Mammary epithelial cell (primary cell): ENCODE measurements at regions not wholly inside any gene's neighbourhood (a gene's known extent, or its start where the extent isn't known, plus 50 kb on each side); places are given as distances from the start of the nearest gene placed in this dataset.

ENCODE experiments used
- EZH2 ChIP-seq: IDR thresholded peaks from 2 replicates; pipeline ENCODE4 v1.6.1; 2012; ENCODE audit warnings: low read length, inconsistent platforms, borderline replicate concordance
- TF ChIP-seq, protein P1 (sequence below), 2 donors: IDR thresholded peaks in 1 of 2; conservative IDR thresholded peaks in 1 of 2; 2 replicates each; pipeline ENCODE4 v1.5.1; 2011 to 2012; ENCODE audit warnings: inconsistent platforms in 2 of 2, low read length in 2 of 2, mild to moderate bottlenecking in 2 of 2, control low read depth in 1 of 2, low read depth in 1 of 2; ENCODE audit not compliant: insufficient read depth in 1 of 2; ENCODE audit errors: extremely low read depth in 1 of 2

DNA sequence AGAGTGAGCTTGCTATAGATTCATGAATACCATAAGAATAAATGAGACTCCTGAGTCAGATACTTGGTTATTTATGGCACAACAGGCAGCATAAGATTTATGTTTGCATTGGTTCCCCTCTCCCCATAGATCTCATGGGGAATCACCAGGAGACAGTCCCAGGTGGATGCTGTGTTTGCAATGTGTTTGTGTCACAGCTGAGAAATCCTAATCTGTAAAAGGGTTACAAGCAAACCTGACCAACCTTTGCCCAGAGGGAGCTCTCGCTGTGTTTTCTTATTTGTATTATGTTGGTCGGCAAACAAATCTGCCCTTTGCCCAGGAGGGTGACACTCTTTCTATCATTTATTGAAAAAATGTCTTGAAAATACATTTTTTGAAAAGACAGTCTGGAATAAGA lies 236.2 kb downstream of the ZPLD1 start:
- TF ChIP-seq EZH2, result no peak
- TF ChIP-seq, protein P1, sequence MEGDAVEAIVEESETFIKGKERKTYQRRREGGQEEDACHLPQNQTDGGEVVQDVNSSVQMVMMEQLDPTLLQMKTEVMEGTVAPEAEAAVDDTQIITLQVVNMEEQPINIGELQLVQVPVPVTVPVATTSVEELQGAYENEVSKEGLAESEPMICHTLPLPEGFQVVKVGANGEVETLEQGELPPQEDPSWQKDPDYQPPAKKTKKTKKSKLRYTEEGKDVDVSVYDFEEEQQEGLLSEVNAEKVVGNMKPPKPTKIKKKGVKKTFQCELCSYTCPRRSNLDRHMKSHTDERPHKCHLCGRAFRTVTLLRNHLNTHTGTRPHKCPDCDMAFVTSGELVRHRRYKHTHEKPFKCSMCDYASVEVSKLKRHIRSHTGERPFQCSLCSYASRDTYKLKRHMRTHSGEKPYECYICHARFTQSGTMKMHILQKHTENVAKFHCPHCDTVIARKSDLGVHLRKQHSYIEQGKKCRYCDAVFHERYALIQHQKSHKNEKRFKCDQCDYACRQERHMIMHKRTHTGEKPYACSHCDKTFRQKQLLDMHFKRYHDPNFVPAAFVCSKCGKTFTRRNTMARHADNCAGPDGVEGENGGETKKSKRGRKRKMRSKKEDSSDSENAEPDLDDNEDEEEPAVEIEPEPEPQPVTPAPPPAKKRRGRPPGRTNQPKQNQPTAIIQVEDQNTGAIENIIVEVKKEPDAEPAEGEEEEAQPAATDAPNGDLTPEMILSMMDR (conservative IDR thresholded peaks at IDR 0.05 in 1 of 2, IDR thresholded peaks at IDR 0.05 in 1 of 2; ENCODE audit: extremely low read depth in 1 of 2, insufficient read depth in 1 of 2, low read depth in 1 of 2, low read length in 2 of 2), result no peak
